ENCODE measurements at regions not wholly inside any gene's neighbourhood (a gene's known extent, or its start where the extent isn't known, plus 50 kb on each side); places are given as distances from the start of the nearest gene placed in this dataset.

DNA sequence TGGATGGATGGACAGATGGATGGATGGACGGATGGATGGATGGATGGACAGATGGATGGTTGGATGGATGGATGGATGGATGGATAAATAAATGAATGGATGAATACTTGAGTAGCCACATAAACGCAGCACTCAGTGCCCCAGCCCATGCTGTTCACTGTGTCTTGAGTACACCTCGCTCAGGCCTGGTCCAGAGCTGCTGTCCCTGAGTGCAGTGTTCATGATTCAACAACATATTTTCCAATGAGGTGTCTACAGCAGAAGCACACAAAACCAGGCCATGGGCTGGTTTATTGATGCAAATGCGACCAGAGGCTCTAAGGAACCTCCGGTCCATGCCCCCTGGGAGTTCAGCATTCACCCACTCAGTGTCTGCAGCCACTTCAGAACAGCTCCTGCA, 584.3 kb downstream of the BRD1 start:
- H3K4me3 ChIP-seq (replicated peaks; ENCODE audit: low read depth, low read length) = no peak overlapping the region
- TF ChIP-seq, protein P1, sequence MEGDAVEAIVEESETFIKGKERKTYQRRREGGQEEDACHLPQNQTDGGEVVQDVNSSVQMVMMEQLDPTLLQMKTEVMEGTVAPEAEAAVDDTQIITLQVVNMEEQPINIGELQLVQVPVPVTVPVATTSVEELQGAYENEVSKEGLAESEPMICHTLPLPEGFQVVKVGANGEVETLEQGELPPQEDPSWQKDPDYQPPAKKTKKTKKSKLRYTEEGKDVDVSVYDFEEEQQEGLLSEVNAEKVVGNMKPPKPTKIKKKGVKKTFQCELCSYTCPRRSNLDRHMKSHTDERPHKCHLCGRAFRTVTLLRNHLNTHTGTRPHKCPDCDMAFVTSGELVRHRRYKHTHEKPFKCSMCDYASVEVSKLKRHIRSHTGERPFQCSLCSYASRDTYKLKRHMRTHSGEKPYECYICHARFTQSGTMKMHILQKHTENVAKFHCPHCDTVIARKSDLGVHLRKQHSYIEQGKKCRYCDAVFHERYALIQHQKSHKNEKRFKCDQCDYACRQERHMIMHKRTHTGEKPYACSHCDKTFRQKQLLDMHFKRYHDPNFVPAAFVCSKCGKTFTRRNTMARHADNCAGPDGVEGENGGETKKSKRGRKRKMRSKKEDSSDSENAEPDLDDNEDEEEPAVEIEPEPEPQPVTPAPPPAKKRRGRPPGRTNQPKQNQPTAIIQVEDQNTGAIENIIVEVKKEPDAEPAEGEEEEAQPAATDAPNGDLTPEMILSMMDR (IDR thresholded peaks at IDR 0.05; ENCODE audit: low read depth, low read length, missing control alignments) = no peak
- no peak for DNase-seq (ENCODE audit: extremely low read depth, low read depth)

DNA sequence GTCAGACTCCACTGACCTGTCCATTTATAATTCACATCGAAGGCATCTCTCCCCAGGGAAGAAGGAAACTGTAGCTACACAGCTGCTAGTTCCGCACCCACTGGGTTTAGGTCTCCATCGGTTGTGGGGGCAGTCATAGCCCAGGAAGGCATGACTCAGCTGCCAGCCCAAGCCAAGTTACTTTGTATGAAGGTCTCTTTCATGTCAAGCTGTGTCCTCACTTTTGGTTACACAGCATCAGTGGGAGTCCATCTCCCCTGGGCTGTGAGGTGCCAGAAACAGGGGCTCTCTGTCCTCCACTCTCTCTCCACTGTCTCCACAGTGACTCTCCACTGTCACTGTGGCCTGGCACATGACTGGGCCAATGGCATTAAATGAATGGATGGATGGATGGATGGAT, 585.2 kb downstream of the BRD1 start:
- TF ChIP-seq, protein P1 (IDR thresholded peaks at IDR 0.05; ENCODE audit: low read depth, low read length, missing control alignments) = no peak
- no peak overlapping the region for H3K4me3 ChIP-seq (replicated peaks; ENCODE audit: low read depth, low read length)

DNA sequence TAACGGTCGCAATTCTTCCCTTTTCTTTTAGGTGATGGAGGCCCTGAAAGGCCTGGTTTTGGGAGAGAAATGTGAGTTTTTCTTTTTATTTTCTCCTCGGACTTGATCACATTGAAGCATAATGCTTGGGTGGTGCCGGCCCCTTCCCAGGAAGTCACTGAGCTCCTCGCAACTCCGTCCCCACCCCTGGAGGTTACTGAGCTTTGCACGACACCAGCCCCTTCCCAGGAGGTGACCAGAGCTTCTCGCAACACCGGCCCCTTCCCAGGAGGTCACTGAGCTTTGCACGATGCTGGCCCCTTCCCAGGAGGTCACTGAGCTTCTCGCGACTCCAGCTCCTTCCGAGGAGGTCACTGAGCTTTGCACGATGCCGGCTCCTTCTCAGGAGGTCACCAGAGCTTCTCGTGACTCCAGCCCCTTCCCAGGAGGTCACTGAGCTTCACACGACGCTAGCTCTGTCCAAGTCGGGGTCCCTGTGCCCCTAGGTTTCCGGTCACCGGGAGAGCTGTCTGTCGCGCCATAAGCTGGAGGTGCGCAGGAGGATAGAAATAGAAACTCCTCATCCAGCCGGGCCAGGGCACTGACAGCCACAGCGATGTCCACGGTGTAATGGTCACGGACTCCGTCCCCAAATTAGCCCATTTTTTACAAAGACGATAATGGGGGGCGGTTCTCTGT, 586.4 kb downstream of the BRD1 start:
- TF ChIP-seq, protein P1 (IDR thresholded peaks at IDR 0.05; ENCODE audit: low read depth, low read length, missing control alignments) = no peak
- no peak overlapping the region for H3K4me3 ChIP-seq (replicated peaks; ENCODE audit: low read depth, low read length)
- DNase-seq (ENCODE audit: extremely low read depth, low read depth) = no peak

More for the DNA sequence above, 585.2 kb downstream of the BRD1 start:
- DNase-seq (ENCODE audit: extremely low read depth, low read depth) = no peak

DNA sequence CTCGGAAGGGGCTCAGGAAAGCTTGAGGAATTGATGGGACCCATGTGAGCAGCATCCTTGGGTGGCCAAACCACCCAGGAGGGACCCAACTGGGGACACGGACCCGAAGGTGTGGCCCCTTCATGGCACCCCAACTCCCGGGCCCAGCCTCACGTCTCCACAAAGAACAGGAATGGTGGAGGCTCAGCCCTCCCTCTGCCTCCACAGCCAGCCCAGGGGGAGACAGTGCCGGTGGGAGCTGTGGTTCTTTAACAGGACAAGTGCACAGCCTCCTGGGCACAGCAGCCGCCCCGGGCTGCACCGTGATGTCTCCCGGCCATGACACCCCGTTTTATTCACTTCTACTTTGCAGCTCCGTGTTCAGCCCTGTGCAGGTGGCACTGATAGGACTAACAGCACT, 587.2 kb downstream of the BRD1 start:
- TF ChIP-seq, protein P1 (IDR thresholded peaks at IDR 0.05; ENCODE audit: low read depth, low read length, missing control alignments) = no peak
- no peak overlapping the region for H3K4me3 ChIP-seq (replicated peaks; ENCODE audit: low read depth, low read length)
- no peak for DNase-seq (ENCODE audit: extremely low read depth, low read depth)

DNA sequence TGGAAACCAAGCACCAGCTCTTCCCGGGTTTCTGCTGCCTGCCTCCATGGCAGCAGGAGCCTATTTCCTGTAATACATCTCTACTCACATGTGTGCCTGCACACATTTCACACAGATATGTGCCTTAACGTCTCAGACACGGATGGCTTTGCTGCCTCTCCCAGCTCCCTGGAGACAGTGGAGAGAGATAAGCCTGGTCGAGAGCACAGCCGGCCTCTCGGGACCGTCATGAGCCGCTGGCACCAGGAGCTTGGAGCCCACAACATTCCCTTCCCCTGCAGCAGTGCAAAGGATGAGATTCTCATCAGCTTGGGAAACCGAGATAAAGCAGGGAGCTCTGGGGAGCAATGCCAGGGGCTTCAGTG, 587.7 kb downstream of the BRD1 start:
- TF ChIP-seq, protein P1 (IDR thresholded peaks at IDR 0.05; ENCODE audit: low read depth, low read length, missing control alignments) = no peak
- no peak for DNase-seq (ENCODE audit: extremely low read depth, low read depth)
- H3K4me3 ChIP-seq (replicated peaks; ENCODE audit: low read depth, low read length) = no peak overlapping the region

DNA sequence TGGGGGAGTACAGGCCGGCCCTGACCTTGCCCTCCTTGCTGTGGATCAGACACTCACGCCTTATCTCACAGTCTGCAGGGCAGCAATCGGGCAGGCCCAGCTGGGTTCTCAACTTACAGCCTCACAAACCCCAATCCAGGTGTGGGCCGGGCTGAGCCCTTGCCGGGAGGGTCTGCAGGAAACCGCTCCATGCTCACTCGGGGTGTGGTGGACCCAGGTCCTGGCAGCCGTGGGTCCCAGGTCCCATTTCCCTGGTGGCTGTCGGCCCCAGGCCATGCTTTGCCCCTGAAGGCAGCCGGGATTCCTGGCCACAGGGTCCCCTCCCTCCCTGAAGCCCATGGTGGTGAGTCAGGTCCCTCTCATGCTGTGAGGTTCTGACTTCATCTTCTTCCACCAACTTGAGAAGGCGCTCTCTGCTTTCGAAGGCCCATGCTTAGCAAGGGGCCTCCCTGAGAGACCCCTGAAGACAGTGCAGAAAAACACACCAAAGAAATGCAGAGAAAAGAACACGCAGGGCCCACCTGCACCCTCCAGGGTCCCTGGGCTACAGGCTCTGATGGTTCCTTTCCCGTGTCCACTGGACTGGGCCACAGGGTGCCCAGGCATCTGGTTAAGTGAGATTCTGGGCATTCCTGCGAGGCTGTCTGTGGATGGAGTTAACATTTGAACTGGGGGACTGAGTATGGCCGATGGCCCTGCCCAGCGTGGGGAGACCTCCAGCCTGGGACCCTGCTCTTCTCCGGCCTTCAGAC, 588.2 kb downstream of the BRD1 start:
- TF ChIP-seq, protein P1 (IDR thresholded peaks at IDR 0.05; ENCODE audit: low read depth, low read length, missing control alignments) = no peak
- DNase-seq (ENCODE audit: extremely low read depth, low read depth) = no peak
- H3K4me3 ChIP-seq (replicated peaks; ENCODE audit: low read depth, low read length) = no peak overlapping the region
